LHCN-M2 (cell line): ENCODE measurements at regions not wholly inside any gene's neighbourhood (a gene's known extent, or its start where the extent isn't known, plus 50 kb on each side); places are given as distances from the start of the nearest gene placed in this dataset.

Source experiments
- DNase-seq: peaks from one replicate; pipeline ENCODE4 v3.0.0-alpha.2; 2012; ENCODE audit warnings: low read depth

- DNase-seq = no peak
Observed at GRCh38 chr16:79334127-79334526, 266.4 kb downstream of the MAF start.

GRCh38 chr16:79331066-79331465 is 269.5 kb downstream of the MAF start:
- DNase-seq = no peak

GRCh38 chr16:79329967-79330366 is 270.6 kb downstream of the MAF start:
- DNase-seq = no peak

- no peak for DNase-seq
Observed at GRCh38 chr16:79329166-79329521, 271.4 kb downstream of the MAF start.

- DNase-seq = no peak
Observed at GRCh38 chr16:79328402-79329165, 272.0 kb downstream of the MAF start.

- no peak for DNase-seq
Observed at GRCh38 chr16:79327836-79328235, 272.7 kb downstream of the MAF start.

GRCh38 chr16:79326549-79326948 is 274.0 kb downstream of the MAF start:
- DNase-seq = no peak

GRCh38 chr16:79325226-79325945 is 275.2 kb downstream of the MAF start:
- DNase-seq = no peak

- DNase-seq = no peak
Observed at GRCh38 chr16:79320956-79321355, 279.6 kb downstream of the MAF start.

- DNase-seq = no peak
Observed at GRCh38 chr16:79318143-79318899, 282.2 kb downstream of the MAF start.

- DNase-seq = no peak
Observed at GRCh38 chr16:79317521-79317920, 283.0 kb downstream of the MAF start.

- no peak for DNase-seq
Observed at GRCh38 chr16:79317026-79317425, 283.5 kb downstream of the MAF start.

GRCh38 chr16:79316004-79316458 is 284.5 kb downstream of the MAF start:
- DNase-seq = no peak

- no peak for DNase-seq
Observed at GRCh38 chr16:79312502-79312901, 288.0 kb downstream of the MAF start.

- no peak for DNase-seq
Observed at GRCh38 chr16:79310710-79311109, 289.8 kb downstream of the MAF start.

- DNase-seq = no peak
Observed at GRCh38 chr16:79309606-79310005, 290.9 kb downstream of the MAF start.

GRCh38 chr16:79307214-79307613 is 293.3 kb downstream of the MAF start:
- no peak for DNase-seq

GRCh38 chr16:79305074-79305473 is 295.5 kb downstream of the MAF start:
- no peak for DNase-seq

- no peak for DNase-seq
Observed at GRCh38 chr16:79303959-79304387, 296.6 kb downstream of the MAF start.

- DNase-seq = no peak
Observed at GRCh38 chr16:79303206-79303605, 297.3 kb downstream of the MAF start.

- no peak for DNase-seq
Observed at GRCh38 chr16:79302731-79303130, 297.8 kb downstream of the MAF start.

- DNase-seq = no peak
Observed at GRCh38 chr16:79301051-79301450, 299.5 kb downstream of the MAF start.
